HG03060 (cell line): ENCODE measurements at regions not wholly inside any gene's neighbourhood (a gene's known extent, or its start where the extent isn't known, plus 50 kb on each side); places are given as distances from the start of the nearest gene placed in this dataset.

Source experiments
- ATAC-seq: cut with Tn5 transposase; IDR thresholded peaks from one replicate; pipeline ENCODE4 v1.9.1; 2021; ENCODE audit warnings: low read depth, moderate number of reproducible peaks; ENCODE audit not compliant: unreplicated experiment

DNA sequence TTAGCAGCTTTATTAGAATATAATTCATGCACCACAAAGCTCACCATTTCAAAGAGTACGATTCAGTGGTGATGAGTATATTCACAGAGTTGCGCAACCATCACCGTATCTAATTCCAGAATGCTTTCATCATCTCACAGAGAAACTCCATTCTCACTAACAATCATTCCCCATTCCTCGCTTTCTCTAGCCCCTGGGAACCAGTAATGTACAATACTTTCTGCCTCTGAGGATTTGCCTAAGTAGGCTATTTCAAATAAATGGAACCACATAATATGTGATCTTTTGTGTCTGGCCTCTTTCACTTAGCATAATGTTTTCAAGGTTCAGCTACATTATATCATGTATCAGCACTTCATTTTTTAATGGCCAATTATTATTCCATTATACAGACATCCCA is 145.1 kb upstream of the ADAMTS16 start:
- ATAC-seq, result no peak

DNA sequence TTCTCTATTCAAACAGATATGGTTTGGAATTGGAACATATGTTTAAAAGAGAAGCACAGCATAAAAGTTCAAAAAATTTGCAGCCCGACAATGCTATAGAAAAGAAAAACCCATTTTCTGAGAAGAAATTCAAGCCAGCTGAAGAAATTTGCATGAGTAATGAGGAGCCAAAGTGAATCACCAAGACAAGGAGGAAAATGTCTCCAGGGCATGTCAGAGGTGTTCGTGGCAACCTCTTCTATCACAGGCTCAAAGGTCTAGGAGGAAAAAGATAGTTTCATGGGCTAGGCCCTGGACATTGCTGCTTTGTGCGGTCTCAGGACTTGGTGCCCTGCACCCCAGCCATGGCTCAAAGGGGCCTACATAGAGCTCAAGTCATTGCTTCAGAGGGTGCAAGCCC is 134.8 kb upstream of the ADAMTS16 start:
- ATAC-seq, result no peak

DNA sequence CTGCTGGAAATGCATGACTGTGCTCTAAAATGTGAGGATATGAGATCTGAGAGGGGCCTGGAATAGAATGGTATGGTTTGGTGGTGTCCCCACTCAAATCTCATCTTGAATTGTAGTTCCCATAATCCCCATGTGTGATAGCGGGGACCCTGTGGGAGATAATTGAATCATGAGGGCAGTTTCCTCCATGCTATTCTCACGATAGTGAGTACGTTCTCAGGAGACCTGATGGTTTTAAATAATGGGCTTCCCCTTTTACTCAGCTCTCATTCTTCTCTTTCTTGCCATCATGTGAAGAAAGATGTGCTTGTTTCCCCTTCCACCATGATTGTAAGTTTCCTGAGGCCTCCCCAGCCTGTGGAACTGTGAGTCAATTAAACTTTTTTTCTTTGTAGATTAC is 133.6 kb upstream of the ADAMTS16 start:
- no peak for ATAC-seq

DNA sequence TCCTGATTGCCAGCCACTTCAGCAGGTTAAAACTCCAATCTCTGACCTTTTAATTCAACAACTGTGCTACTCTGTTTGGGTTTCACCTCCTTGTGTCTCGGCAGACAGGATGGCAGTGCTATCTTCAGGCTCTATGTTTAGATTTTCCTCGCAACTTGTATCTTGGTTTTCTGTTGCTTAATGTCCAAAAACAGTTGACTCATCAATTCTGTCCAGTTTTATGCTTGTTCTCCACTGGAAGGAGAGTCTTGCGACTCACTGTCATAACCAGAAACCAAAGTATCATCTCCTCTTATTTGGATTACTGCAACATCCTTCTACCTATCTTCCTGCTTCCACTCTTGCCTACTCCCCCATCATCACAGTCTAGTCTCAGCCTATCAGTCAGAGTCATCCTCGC is 130.9 kb upstream of the ADAMTS16 start:
- no peak for ATAC-seq

DNA sequence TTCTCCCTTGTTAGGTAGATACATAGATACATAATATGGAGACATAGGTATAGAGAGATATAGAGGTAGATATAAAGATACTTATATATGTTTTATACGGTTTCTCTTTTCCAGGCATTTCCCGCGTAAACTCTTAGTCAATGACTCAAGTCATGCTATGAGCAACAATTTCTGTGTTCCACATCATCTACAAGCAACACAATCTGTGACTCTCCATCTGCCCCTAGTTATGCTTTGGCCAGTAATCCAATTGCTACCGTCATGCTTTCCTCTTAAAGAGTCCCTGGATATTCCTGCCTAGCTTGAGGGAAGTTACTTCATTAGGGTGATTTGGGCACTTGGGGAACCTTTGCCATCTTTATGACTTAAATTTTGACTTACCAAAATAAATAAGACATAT is 129.0 kb upstream of the ADAMTS16 start:
- no peak for ATAC-seq

DNA sequence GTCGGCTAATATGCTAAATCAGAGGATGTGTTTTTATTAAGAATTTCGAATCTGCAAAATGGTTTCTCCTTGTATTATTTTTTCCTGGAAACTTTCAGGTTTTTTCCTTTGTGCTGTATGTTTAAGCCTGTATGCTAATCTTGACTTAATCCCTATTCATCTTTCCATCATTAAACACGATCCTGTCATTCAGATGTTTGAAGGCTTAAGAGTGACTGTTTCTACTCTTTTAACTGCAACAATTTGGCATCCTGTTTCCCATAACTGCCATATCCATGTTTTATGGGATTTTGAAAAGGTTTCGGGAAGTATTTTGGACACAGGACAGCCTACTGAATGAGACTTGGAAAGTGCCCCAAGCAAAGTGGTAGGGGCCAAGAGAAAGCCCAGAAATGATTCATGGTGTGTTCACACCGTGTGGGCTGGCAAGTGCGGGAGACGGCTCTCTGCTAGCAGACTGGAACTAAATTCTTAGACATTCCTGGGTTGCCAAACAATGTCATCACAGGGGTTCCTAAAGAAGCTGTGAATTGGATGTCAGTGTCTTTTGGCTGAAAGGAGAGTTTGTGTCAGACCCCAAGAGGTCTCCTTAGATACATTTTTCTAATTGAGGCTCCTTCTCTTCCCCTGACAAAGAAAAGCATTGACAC is 125.4 kb upstream of the ADAMTS16 start:
- ATAC-seq, result no peak

DNA sequence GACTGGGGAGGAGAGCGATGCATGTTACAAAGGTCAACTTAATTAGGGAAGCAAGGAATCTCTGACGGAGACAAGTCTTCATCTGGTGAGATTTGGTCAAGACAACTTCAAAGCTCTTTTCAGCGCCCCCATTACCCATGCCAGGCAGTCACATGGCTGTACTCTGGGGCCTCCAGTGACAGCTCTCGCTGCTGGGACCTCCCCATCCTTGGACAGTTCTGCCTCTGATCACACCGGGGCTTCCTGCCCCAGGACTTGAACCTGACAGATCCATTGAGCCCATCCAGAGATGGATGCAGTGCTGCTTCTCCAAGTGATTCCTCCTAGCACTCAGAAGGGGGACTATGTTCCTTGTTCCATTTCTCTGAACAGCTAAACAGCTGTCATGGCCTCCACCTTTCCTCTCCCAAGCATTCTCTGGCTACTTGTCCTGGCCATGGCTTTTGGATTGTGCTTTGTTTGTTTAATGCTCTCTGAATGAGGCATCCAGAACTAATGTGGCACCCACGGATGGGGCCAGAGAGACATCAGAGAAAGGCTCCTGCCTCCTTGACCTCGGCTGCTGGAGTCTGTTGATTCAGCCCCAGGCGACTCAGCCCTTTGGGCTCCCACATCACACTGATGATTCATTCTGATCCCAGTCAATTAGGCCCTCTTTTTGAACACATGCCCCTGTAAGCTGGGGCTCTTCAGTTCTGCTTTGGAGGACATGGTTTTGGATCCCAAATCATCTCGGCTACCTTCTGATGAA is 122.1 kb upstream of the ADAMTS16 start:
- no peak for ATAC-seq

DNA sequence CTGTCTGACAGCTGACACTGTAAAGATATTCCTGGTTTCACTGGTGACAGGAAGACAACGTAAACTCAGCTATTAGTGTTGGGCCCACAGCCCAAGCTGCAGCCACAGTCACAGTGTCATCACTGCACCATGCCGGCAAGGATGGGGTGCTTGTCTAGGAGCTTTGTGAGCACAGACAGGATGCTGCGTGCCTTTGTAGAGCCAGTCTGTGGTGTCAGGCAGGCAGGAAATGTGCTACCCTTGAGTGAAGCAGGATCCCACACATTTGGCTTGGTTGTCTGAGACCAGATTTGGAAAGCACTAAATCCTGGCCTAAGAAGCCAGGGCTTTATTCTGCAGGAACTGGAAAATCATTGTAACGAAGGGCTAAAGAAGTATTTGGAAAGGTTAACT is 121.6 kb upstream of the ADAMTS16 start:
- no peak for ATAC-seq

DNA sequence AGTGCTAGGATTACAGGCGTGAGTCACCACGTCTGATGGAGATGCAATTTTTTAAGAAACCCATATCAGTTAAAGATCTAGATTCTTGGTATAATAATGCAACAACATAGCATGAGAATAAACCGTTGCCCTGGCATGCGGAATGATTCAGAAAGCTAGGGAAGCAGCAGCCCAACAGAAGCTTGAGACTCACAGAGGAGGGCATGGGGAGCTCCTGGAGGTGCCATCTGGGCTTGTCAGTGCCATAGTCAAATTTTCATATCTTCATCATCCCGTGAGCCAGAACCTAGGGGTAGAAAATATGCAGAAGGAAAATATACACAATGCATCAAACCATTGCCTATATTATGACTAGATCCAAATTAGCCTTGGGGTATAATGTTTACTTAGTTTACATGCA is 118.7 kb upstream of the ADAMTS16 start:
- ATAC-seq, result no peak

DNA sequence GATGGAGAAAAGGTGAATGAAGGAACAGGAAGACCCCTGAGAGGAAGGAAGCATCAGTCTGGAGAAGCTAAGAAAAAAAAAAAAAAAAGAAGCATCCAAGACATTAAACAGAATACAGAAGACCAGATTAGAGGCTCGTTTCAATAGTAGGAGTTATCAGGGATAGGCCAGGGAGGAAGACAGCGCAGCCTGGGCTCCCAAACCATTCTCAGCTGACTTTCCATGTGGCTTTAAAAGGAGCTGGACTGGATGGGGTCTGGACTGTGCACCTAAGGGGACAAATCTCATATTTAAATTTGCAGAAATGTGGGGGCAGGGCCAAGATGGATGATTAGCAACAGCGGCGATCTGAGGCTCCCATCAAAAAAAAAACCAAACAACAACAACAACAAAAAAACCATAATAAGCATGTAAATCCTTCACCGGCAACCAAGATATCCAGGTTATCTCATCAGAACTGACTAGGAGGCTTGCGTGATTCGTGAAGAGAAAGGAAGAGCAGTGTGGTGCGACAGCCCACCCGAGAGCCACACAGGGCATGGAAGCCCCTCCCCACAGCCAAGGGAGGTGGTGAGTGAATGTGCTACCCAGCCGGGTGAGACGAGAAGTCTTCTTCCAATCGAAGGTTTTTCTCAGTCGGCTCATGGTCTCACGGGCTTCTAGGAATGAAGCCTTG is 114.9 kb upstream of the ADAMTS16 start:
- no peak for ATAC-seq

DNA sequence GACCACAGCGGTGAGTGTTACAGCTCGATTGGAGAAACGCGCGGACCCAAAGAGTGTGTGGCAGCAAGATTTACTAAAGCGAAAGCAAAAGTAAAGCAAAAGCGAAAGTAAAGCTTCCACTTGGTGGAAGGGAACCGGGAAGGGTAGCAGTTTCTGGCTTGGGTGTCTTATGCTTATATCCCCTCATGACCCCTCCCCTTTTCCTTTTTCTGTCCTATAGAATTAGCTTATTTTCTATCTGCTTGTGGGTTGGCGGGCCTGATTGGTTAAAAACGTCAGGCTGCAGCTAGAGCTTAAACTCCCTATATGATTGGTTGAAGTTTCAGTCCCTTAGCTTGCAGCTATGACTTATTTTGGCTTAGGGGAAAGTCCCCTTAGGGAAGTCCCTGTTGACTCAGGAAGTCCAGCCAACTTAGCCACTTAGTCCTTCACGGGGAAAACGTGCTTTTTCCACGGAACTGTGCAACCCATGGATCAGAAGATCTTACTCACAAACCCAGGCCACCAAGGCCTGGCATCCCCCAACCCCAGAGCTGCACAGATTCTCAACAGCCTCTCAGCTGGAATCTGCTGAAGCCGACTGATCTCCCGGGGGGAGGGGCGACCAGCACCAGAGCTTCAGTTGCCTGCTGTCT is 114.2 kb upstream of the ADAMTS16 start:
- no peak for ATAC-seq

DNA sequence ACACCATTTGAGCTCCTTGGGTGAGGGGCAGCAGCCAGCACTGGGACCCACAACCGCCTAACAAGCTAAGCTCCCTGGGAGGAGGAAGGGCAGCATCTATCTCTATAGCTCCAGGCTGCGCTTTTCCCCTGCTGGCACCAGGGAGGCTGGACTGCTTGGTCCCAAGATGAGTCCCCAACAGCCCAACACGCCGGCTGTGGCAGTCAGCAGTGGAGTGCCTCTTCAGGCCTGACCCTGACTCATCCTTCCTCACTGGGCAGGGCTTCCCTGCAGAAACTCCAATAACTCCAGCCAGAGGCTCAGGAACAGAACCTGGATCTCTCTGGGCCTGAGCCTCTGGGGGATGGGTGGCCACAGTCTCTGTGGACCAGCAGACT is 113.7 kb upstream of the ADAMTS16 start:
- no peak for ATAC-seq

DNA sequence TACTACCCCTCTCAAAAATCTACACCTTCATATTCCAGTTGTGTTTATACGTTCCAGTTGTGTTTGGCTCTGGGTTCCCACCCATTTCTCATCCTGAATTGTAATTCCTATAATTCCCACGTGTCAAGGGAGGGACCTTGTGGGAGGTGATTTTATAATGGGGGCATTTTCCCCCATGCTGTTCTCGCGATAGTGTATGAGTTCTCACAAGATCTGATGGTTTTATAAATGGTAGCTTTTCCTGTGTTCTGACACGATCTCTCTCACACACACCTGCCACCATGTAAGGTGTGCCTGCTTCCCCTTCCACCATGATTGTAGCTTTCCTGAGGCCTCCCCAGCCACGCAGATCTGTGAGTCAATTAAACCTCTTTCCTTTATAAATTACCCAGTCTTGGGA is 108.5 kb upstream of the ADAMTS16 start:
- no peak for ATAC-seq

DNA sequence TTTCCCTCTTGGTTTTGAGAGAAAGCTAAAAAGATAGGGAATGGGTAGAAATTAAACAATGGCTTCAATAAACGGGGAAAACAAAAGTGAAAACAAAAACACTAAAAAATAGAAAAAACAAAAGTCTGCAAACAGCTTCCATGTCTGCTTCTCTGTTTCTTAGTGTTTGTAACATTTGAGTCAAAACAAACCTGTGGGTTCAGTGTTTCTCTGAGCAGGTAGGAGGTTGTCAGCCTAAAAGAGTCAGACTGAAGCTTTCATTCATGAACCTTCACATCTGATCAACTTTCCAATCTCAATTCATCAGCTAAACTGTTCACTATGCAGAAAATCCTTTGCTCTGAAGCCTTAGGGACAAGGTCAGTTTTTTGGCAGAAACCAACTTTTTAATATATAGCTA is 102.5 kb upstream of the ADAMTS16 start:
- no peak for ATAC-seq

DNA sequence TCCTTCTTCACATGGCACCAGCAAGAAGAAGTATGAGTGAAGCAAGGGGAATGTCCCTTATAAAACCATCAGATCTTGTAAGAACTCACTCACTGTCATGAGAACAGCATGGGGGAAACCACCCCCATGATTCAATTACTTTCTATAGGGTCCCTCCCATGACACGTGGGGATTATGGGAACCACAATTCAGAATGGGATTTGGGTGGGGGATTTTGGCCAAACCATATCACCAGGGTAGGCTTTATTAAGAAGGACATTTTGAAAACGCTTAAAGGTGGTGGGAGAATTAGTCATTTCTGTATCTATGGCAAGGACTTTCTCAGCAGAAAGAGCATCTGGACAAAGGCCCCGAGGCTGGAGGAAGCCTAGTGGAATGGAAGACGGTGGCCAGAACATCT is 100.2 kb upstream of the ADAMTS16 start:
- no peak for ATAC-seq

DNA sequence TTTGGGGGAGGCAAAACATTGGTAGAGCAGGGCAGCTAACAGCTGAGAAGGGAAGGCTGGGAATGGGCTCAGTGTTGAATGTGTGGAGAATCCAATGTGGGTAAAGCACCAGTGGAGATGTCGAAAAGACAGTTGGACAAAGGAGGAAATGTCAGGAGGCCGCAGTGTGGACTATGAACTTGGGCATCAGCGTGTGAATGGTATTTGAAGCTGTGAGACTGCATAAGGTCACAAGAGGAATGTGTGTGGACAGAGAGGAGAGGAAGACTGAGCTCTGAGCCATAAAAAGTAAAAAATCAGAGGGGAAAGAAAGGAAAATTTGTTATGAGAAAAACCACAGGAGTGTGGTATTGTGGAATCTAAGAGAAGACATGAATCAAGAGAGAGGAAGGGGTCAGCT is 99.4 kb upstream of the ADAMTS16 start:
- no peak for ATAC-seq

DNA sequence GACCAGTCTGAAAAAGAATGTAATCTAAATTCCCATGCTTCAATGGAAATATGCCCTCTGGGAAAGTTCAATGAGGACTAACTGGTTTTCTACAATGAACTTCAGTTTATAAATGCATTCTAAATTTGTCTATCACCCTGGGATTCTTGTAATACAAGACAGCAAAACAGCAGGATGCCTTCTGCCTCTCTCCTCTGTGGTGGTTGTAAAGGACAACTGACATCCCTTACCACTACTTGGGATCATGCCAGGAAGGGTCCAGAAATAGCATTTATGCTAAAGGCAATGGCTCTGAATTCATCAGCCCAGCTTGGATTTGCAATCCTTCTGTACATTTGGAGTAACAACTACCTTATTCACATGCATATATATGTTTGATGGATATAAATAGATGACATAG is 97.3 kb upstream of the ADAMTS16 start:
- no peak for ATAC-seq

DNA sequence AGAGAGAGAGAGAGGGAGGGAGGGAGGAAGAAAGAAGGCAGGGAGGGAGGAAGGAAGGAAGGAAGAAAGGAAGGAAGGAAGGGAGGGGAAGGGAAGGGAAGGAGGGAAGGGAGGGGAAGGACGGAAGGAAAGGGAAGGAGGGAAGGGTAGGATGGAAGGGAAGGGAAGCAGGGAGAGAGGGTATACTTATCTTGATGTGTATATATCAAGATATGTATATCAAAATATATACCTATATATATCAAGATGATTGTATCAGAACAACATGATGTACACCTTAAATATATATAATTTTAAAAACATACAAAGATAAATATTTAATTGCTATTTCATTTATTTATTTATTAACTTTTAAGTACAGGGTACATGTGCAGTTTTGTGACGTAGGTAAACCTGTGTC is 96.8 kb upstream of the ADAMTS16 start:
- no peak for ATAC-seq

DNA sequence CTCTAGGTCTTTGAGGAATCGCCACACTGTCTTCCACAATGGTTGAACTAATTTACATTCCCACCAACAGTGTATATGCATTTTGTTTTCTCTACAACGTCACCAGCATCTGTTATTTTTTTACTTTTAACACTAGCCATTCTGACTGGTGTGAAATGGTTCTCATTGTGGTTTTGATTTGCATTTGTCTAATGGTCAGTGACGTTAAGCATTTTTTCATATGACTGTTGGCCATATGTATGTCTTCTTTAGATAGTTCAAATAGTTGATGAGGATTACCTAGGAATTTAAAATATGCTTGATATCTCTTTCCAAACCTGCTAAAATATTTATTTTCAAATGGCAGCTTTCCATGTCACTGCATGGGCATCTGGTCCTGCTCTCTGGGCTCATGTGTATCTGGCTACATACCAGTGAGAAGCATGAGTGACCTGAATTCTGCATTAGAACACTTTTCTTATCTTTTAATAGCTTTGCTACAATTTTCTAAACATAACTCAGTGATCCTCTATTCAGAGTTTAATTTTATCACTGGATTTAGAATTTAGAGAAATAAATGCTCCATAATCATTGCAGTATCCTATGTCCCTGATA is 95.8 kb upstream of the ADAMTS16 start:
- ATAC-seq, result no peak

DNA sequence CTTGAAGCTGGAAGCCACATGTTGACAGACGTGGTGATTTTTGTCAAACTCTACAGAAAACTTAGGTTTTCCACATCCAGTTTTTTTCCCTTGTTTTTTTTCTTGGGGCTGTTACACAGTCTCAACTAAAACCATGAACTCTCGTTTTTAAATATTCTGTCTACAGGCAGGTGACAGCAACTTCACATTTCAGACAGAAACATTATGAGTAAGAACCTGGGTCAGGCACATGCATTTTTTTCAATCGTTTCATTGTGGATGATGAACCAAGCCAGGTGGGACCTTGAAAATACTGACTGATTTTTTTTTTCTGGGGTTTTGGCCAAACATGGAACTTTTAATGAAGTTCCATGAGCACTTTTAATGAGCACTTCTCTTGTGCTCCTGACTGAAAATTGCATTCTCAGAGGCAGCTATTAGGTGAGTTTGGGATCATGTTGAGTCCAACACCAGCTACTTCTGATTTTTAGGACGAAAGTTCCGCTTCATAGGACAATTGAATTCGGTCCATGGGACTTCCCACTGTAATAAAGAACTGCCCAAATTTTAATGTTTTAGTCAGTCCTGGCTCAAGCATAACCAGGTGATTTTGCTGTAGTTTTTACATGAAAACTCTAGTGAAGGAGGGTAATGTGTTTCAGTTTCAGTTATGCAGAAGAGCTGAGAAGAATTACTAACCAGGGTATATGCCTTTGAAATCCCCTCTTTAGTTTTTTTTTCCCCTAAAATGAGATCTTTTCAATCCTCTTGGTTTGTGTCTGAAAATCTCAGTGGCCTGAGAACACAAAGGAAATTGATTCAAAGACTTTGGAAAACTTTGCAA is 93.2 kb upstream of the ADAMTS16 start:
- ATAC-seq, result peak; percentile 74
